B cell (primary cell): ENCODE measurements at regions not wholly inside any gene's neighbourhood (a gene's known extent, or its start where the extent isn't known, plus 50 kb on each side); places are given as distances from the start of the nearest gene placed in this dataset.

ENCODE experiments used
- ATAC-seq: fragments of 200-7000 bp; cut with Tn5 transposase; one replicate; pipeline ENCODE4 v1.10.0; 2021; ENCODE audit warnings: low read depth, mild to moderate bottlenecking, moderate number of reproducible peaks, moderate library complexity
- CTCF ChIA-PET: fragments of 350-600 bp; sonication (Branson Sonifier 250); formaldehyde crosslinking; loops from one replicate; lab custom pipeline; 2021; ENCODE audit warnings: antibody characterized with exemption, inconsistent platforms; lab: Charles Lee
- POLR2A ChIA-PET: fragments of 350-600 bp; sonication (Branson Sonifier 250); formaldehyde crosslinking; loops from one replicate; lab custom pipeline; 2021; ENCODE audit warnings: antibody characterized with exemption; lab: Charles Lee
- DNase-seq: peaks from one replicate; pipeline ENCODE4 v3.0.0; 2013
- H2AFZ ChIP-seq: 2 replicates; pipeline ENCODE4 v1.6.1; 2012; ENCODE audit warnings: mild to moderate bottlenecking, low read depth, low read length; ENCODE audit not compliant: insufficient read depth, poor library complexity, severe bottlenecking
- H3K27ac ChIP-seq, 2 donors: 1 replicate in 1 of 2; 2 replicates in 1 of 2; pipeline ENCODE4 v1.5.1; 2012 to 2013; ENCODE audit warnings: low read length in 2 of 2, mild to moderate bottlenecking in 2 of 2, moderate library complexity in 1 of 2
- H3K27me3 ChIP-seq, 4 experiments: fragments of 200-600 bp in 1 of 4; sonication (generic) in 1 of 4; replicated peaks in 1 of 4; 1 replicate in 2 of 4; 2 replicates in 2 of 4; pipeline versions ENCODE4 v1.6.1 to v1.7.0; 2013 to 2016; ENCODE audit warnings: low read length in 3 of 4, mild to moderate bottlenecking in 2 of 4, mixed read lengths in 1 of 4, moderate library complexity in 1 of 4; ENCODE audit not compliant: insufficient read depth in 4 of 4, control insufficient read depth in 3 of 4; ENCODE audit errors: control extremely low read depth in 1 of 4
- H3K36me3 ChIP-seq, 2 experiments: replicated peaks in 1 of 2; 1 replicate in 1 of 2; 2 replicates in 1 of 2; pipeline versions ENCODE4 v1.6.1 to v1.7.1; 2013; ENCODE audit warnings: low read length in 1 of 2; ENCODE audit not compliant: insufficient read depth in 2 of 2, control insufficient read depth in 1 of 2; ENCODE audit errors: control extremely low read depth in 1 of 2, extremely low read depth in 1 of 2
- H3K4me1 ChIP-seq, 2 donors: fragments of 200-600 bp in 1 of 2; sonication (generic) in 1 of 2; 1 replicate in 1 of 2; 2 replicates in 1 of 2; pipeline versions ENCODE4 v1.5.1 to v1.6.1; 2013 to 2017; ENCODE audit warnings: low read length in 2 of 2; ENCODE audit not compliant: control insufficient read depth in 2 of 2, insufficient read depth in 2 of 2
- H3K4me2 ChIP-seq: replicated peaks from 2 replicates; pipeline ENCODE3; 2012; ENCODE audit warnings: mild to moderate bottlenecking, low read depth, low read length; ENCODE audit not compliant: poor library complexity, severe bottlenecking
- H3K4me3 ChIP-seq, 5 experiments: fragments of 200-600 bp in 1 of 5; sonication (generic) in 1 of 5; 1 replicate in 3 of 5; 2 replicates in 2 of 5; pipeline versions ENCODE4 v1.5.1 to v1.7.0; 2011 to 2016; ENCODE audit warnings: low read length in 4 of 5, mild to moderate bottlenecking in 4 of 5, low read depth in 2 of 5, control low read depth in 1 of 5, moderate library complexity in 1 of 5; ENCODE audit not compliant: insufficient read depth in 1 of 5; ENCODE audit errors: control extremely low read depth in 1 of 5, extremely low read depth in 1 of 5
- H3K79me2 ChIP-seq: fragments of 200-600 bp; sonication (generic); one replicate; pipeline ENCODE4 v1.6.0; 2016; ENCODE audit warnings: low read length; ENCODE audit not compliant: control insufficient read depth, insufficient read depth
- H3K9ac ChIP-seq: fragments of 200-600 bp; sonication (generic); 2 replicates; pipeline ENCODE4 v1.6.1; 2017; ENCODE audit warnings: mild to moderate bottlenecking, low read length, moderate library complexity
- H3K9me3 ChIP-seq, 3 donors: one replicate each; pipeline versions ENCODE4 v1.6.1 to v1.7.1; 2013; ENCODE audit warnings: low read length in 2 of 3; ENCODE audit not compliant: control insufficient read depth in 2 of 3, insufficient read depth in 1 of 3; ENCODE audit errors: control extremely low read depth in 1 of 3
- H4K20me1 ChIP-seq: 2 replicates; pipeline ENCODE4 v1.6.0; 2012; ENCODE audit warnings: mild to moderate bottlenecking, low read length; ENCODE audit not compliant: insufficient read depth, control insufficient read depth, poor library complexity, severe bottlenecking
- H3K27ac Mint-ChIP-seq: one replicate; pipeline ENCODE4 v1.8.0; 2021; ENCODE audit warnings: mixed read lengths
- H3K27me3 Mint-ChIP-seq: one replicate; pipeline ENCODE4 v1.8.0; 2021; ENCODE audit warnings: mixed read lengths
- H3K4me1 Mint-ChIP-seq: one replicate; pipeline ENCODE4 v1.8.0; 2021; ENCODE audit warnings: mixed read lengths
- H3K4me3 Mint-ChIP-seq: one replicate; pipeline ENCODE4 v1.8.0; 2021; ENCODE audit warnings: mixed read lengths
- H3K9me3 Mint-ChIP-seq: one replicate; pipeline ENCODE4 v1.8.0; 2022; ENCODE audit warnings: mixed read lengths; ENCODE audit not compliant: insufficient read depth
- EZH2 ChIP-seq: IDR thresholded peaks from 2 replicates; pipeline ENCODE4 v1.6.1; 2012; ENCODE audit warnings: borderline replicate concordance, low read depth, mild to moderate bottlenecking, moderate library complexity, low read length; ENCODE audit not compliant: insufficient read depth, poor library complexity, severe bottlenecking
- WGBS: methylation state at CpG from one replicate; pipeline ENCODE4 v1.1.5; 2013; ENCODE audit warnings: missing lambda C conversion rate; ENCODE audit not compliant: insufficient coverage; 5-methylcytosine and 5-hydroxymethylcytosine counted together
- intact Hi-C: fragments of 100-400 bp; cut with micrococcal nuclease; formaldehyde crosslinking; loops from one replicate; pipeline ENCODE4 v1.10.0; 2022
- TF ChIP-seq, protein P1 (sequence below): fragments of 200-600 bp; IDR thresholded peaks from one replicate; pipeline ENCODE4 v1.8.0; 2022; ENCODE audit warnings: antibody characterized with exemption, mild to moderate bottlenecking

DNA sequence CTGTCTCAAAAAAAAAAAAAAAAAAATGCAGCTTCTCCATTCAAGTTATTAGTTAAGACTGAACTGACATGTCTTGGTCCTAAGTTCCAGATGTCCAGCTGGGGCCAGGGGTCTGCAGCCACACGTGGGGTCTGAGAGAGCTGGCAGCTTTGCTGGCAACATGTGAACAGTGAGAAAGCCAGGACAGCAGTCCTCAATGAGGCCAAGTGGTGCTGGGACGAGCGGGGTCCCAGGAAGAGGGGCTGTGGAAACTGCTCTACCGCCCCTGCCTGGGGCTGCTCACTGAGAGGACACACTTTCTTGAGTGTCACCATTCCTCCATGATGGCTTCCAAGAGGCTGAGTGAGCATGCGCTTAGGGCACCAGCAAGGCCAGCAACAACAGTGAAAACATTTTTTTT lies 100.7 kb upstream of the TAF1B start:
- Histone ChIP-seq H3K9me3 (peaks cover 0 to 2% (median 0%) of the 10 kb centered on the region in 3 donors), H4K20me1 (no peaks in the 10 kb centered on the region), H3K27ac (no peak overlapping the region), H3K4me1 (peaks cover 0 to 13% of the 10 kb centered on the region in 2 donors), H3K4me3 (no peak overlapping the region), H3K4me2 (no peak overlapping the region), H3K79me2 (no peaks in the 10 kb centered on the region), H2AFZ (no peak overlapping the region), H3K36me3 (no peaks in the 10 kb centered on the region), H3K9ac (no peak overlapping the region), H3K27me3 (peaks cover 0 to 3% (median 0%) of the 10 kb centered on the region in 4 experiments)
- Mint-ChIP-seq H3K4me1 (peaks cover 9% of the 10 kb centered on the region), H3K27me3 (peaks cover 3% of the 10 kb centered on the region), H3K27ac (no peak overlapping the region), H3K4me3 (no peak overlapping the region), H3K9me3 (no peaks in the 10 kb centered on the region)
- 70% methylated on average over 5 of the region's 5 CpGs for WGBS
- TF ChIP-seq EZH2 = no peak
- DNase-seq (no peak), ATAC-seq (no peak)
- POLR2A ChIA-PET = no interaction called here
- intact Hi-C loops = no loop called here
- CTCF ChIA-PET = no interaction called here

GRCh38 chr2:9744256-9745004 lies 98.8 kb upstream of the TAF1B start:
- Histone ChIP-seq H3K27me3 (peaks cover 0 to 6% (median 0%) of the 10 kb centered on the region in 4 experiments), H3K4me1 (peaks cover 0 to 3% of the 10 kb centered on the region in 2 donors), H3K4me3 (no peak overlapping the region), H3K9ac (no peak overlapping the region), H2AFZ (no peak overlapping the region), H3K36me3 (no peaks in the 10 kb centered on the region), H4K20me1 (no peaks in the 10 kb centered on the region), H3K4me2 (no peak overlapping the region), H3K9me3 (peaks cover 0 to 5% (median 0%) of the 10 kb centered on the region in 3 donors), H3K79me2 (no peaks in the 10 kb centered on the region), H3K27ac (no peak overlapping the region)
- Mint-ChIP-seq H3K27ac (no peak overlapping the region), H3K4me3 (no peak overlapping the region), H3K4me1 (peaks cover under 1% of the 10 kb centered on the region), H3K9me3 (no peaks in the 10 kb centered on the region), H3K27me3 (peaks cover 6% of the 10 kb centered on the region)
- 91% methylated on average over 6 of the region's 12 CpGs for WGBS
- no peak for ATAC-seq
- no peak for DNase-seq
- POLR2A ChIA-PET = no interaction called here
- intact Hi-C loops = no loop called here
- CTCF ChIA-PET = no interaction called here
- TF ChIP-seq EZH2 = no peak
- TF ChIP-seq, protein P1, sequence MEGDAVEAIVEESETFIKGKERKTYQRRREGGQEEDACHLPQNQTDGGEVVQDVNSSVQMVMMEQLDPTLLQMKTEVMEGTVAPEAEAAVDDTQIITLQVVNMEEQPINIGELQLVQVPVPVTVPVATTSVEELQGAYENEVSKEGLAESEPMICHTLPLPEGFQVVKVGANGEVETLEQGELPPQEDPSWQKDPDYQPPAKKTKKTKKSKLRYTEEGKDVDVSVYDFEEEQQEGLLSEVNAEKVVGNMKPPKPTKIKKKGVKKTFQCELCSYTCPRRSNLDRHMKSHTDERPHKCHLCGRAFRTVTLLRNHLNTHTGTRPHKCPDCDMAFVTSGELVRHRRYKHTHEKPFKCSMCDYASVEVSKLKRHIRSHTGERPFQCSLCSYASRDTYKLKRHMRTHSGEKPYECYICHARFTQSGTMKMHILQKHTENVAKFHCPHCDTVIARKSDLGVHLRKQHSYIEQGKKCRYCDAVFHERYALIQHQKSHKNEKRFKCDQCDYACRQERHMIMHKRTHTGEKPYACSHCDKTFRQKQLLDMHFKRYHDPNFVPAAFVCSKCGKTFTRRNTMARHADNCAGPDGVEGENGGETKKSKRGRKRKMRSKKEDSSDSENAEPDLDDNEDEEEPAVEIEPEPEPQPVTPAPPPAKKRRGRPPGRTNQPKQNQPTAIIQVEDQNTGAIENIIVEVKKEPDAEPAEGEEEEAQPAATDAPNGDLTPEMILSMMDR = no peak
